ENCODE measurements at regions not wholly inside any gene's neighbourhood (a gene's known extent, or its start where the extent isn't known, plus 50 kb on each side); places are given as distances from the start of the nearest gene placed in this dataset.
"Not testable (repeated sequence)": the region's sequence is repeated elsewhere in the genome, so short reads cannot be mapped to it uniquely, and the experiment has no call there.

DNA sequence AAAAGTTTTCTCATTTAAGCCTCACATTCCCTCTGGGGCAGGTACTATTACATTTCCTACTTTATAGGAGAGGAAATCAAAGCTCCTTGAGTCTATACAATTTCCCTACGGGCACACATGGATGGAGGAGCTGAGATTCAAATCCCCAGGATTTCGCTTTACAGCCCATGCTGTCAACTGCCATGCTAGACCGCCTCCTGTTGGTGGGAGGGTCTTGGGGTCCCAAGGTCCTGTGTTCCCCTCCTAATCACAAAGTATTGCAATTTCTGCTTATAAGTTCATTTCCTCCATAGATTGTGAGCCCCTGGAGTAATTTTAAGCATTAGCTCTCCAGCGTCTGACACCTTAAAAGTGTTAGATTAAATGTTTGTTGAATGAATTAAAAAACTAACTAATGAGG is 95.9 kb upstream of the SMARCA2 start:
- Histone ChIP-seq H3K27me3 (ENCODE audit: control insufficient read depth in 2 of 2, insufficient read depth in 1 of 2, low read length in 1 of 2) (no peaks in the 10 kb centered on the region), H3K4me1 (ENCODE audit: control insufficient read depth in 2 of 2, insufficient read depth in 2 of 2, low read length in 2 of 2) (no peaks in the 10 kb centered on the region), H3K4me3 (ENCODE audit: low read length in 2 of 2) (no peak overlapping the region), H3K9me3 (ENCODE audit: control insufficient read depth in 2 of 2, insufficient read depth in 1 of 2, low read length in 1 of 2) (no peaks in the 10 kb centered on the region), H3K27ac (ENCODE audit: low read depth in 1 of 2, low read length in 1 of 2) (no peak overlapping the region), H3K36me3 (ENCODE audit: control insufficient read depth in 2 of 2, insufficient read depth in 2 of 2, low read length in 1 of 2) (no peaks in the 10 kb centered on the region)
- DNase-seq (ENCODE audit: low read depth in 6 of 9, low spot score in 9 of 9), result no peak
- 91% methylated on average over 4 of the region's 4 CpGs for WGBS

DNA sequence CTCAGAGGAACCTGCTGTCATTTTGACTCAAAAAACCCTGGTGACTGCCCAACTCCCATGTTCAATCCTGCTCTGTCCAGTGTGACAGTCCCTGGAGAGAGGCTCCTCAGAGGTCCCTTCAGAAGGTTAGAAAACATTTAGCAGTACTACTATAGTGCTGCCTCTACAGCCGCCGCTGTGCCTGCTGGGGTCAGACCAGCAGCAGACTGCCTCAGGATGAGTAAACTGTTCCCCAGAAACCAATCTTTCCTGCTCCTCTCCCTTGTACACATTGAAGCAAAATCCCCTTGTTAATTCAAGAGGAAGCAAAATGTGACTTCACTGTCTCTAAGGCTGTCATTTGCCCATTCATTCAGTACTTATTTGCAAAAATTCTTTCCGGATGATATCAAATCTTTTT is 94.8 kb upstream of the SMARCA2 start:
- Histone ChIP-seq H3K27me3 (ENCODE audit: control insufficient read depth in 2 of 2, insufficient read depth in 1 of 2, low read length in 1 of 2) (no peaks in the 10 kb centered on the region), H3K4me1 (ENCODE audit: control insufficient read depth in 2 of 2, insufficient read depth in 2 of 2, low read length in 2 of 2) (no peaks in the 10 kb centered on the region), H3K4me3 (ENCODE audit: low read length in 2 of 2) (no peak overlapping the region), H3K36me3 (ENCODE audit: control insufficient read depth in 2 of 2, insufficient read depth in 2 of 2, low read length in 1 of 2) (no peaks in the 10 kb centered on the region), H3K27ac (ENCODE audit: low read depth in 1 of 2, low read length in 1 of 2) (no peak overlapping the region), H3K9me3 (ENCODE audit: control insufficient read depth in 2 of 2, insufficient read depth in 1 of 2, low read length in 1 of 2) (no peaks in the 10 kb centered on the region)
- no peak for DNase-seq (ENCODE audit: low read depth in 6 of 9, low spot score in 9 of 9)
- 97% methylated on average over 3 of the region's 3 CpGs for WGBS

DNA sequence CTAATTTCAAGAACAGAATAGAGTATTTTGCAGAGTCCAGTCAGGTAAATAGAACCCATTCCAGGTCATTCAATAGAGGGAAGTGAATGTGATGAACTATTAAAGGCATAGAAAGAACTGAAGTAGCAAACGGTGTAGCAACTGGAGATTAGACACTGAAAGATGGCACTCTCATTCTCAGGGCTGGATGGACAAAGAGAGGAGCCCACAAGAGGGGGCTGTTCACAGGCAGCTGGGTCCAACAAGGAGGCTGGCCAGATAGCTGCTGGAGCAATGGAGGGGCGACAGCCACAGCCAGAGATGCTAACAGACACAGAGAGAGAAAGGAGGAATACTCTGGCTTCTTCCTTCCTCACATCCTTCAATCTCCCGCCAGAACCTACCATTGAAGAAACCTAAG is 93.1 kb upstream of the SMARCA2 start:
- Histone ChIP-seq H3K4me3 (ENCODE audit: low read length in 2 of 2) (no peak overlapping the region), H3K36me3 (ENCODE audit: control insufficient read depth in 2 of 2, insufficient read depth in 2 of 2, low read length in 1 of 2) (no peaks in the 10 kb centered on the region), H3K4me1 (ENCODE audit: control insufficient read depth in 2 of 2, insufficient read depth in 2 of 2, low read length in 2 of 2) (no peaks in the 10 kb centered on the region), H3K27me3 (ENCODE audit: control insufficient read depth in 2 of 2, insufficient read depth in 1 of 2, low read length in 1 of 2) (no peaks in the 10 kb centered on the region), H3K9me3 (ENCODE audit: control insufficient read depth in 2 of 2, insufficient read depth in 1 of 2, low read length in 1 of 2) (no peaks in the 10 kb centered on the region), H3K27ac (ENCODE audit: low read depth in 1 of 2, low read length in 1 of 2) (no peak overlapping the region)
- DNase-seq (ENCODE audit: low read depth in 6 of 9, low spot score in 9 of 9), result no peak
- WGBS, result 86% methylated on average over 3 of the region's 3 CpGs

DNA sequence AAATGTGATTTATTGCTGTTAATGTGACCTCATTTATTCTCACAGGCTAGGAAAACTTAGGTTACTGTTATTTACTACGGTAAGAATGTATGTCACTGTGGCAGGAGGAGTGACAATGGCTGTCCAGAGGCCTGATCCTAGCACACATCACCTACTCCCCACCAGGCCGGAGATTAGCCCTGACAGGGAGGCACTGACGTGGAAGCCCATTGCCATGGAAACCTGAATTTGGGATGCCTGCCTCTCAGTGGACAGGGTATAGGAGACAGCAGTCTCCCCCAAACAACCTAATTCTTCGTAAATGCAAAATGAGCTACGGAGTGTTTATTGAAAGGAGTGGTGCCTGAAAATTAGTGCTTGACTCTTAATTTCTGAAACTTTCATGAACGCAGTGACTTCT is 87.6 kb upstream of the SMARCA2 start:
- Histone ChIP-seq H3K4me3 (ENCODE audit: low read length in 2 of 2) (no peak overlapping the region), H3K27me3 (ENCODE audit: control insufficient read depth in 2 of 2, insufficient read depth in 1 of 2, low read length in 1 of 2) (no peaks in the 10 kb centered on the region), H3K9me3 (ENCODE audit: control insufficient read depth in 2 of 2, insufficient read depth in 1 of 2, low read length in 1 of 2) (no peaks in the 10 kb centered on the region), H3K27ac (ENCODE audit: low read depth in 1 of 2, low read length in 1 of 2) (no peak overlapping the region), H3K36me3 (ENCODE audit: control insufficient read depth in 2 of 2, insufficient read depth in 2 of 2, low read length in 1 of 2) (no peaks in the 10 kb centered on the region), H3K4me1 (ENCODE audit: control insufficient read depth in 2 of 2, insufficient read depth in 2 of 2, low read length in 2 of 2) (no peaks in the 10 kb centered on the region)
- DNase-seq (ENCODE audit: low read depth in 6 of 9, low spot score in 9 of 9), result no peak
- 94% methylated on average over 6 of the region's 6 CpGs for WGBS

DNA sequence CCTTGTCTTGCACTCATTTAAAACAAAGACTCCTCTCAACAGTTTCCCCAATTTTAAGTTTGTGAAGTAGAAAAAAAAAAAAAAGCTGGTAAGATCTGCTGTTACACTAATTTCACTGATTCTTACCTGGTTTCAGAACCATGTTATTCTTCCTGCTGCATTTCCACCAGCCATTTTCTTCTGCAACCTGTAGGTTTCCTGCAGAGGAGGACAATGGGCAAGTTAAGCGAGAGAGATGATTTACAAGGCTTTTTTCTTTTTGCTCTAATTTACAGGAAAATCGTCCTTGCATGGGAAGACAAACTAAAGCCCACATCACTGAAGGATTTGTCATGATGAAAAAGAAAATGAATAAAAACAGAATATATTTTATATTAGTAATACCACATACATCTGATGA is 86.0 kb upstream of the SMARCA2 start:
- no peak overlapping the region for H3K27ac ChIP-seq (ENCODE audit: low read depth in 1 of 2, low read length in 1 of 2)
- no peak overlapping the region for H3K4me3 ChIP-seq (ENCODE audit: low read length in 2 of 2)
- no peaks in the 10 kb centered on the region for H3K27me3 ChIP-seq (ENCODE audit: control insufficient read depth in 2 of 2, insufficient read depth in 1 of 2, low read length in 1 of 2)
- no peaks in the 10 kb centered on the region for H3K36me3 ChIP-seq (ENCODE audit: control insufficient read depth in 2 of 2, insufficient read depth in 2 of 2, low read length in 1 of 2)
- H3K4me1 ChIP-seq (ENCODE audit: control insufficient read depth in 2 of 2, insufficient read depth in 2 of 2, low read length in 2 of 2), result no peaks in the 10 kb centered on the region
- no peak for DNase-seq (ENCODE audit: low read depth in 6 of 9, low spot score in 9 of 9)
- 80% methylated on average over 2 of the region's 2 CpGs for WGBS
- no peaks in the 10 kb centered on the region for H3K9me3 ChIP-seq (ENCODE audit: control insufficient read depth in 2 of 2, insufficient read depth in 1 of 2, low read length in 1 of 2)

DNA sequence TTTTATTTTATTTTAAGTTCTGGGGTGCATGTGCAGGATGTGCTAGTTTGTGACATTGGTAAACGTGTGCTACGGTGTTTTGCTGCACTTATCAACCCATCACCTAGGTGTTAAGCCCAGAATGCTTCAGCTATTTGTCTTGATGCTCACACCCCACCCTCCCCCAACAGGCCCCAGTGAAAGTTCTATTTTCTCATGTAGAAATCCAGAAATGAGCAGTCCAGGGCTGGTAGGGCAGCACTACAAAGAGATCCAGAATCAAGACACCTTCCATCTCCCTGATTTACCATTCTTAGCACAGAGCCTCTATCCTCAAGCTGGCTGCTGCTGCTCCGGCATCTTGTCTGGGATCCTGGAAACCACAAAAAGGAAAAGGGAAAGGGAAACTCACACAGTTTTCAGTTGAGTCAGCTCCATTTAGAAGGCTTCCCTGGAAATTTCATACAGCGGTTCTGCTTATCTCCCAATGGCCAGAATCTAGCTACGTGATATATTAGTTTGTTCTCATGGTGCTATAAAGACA is 85.4 kb upstream of the SMARCA2 start:
- no peaks in the 10 kb centered on the region for H3K9me3 ChIP-seq (ENCODE audit: control insufficient read depth in 2 of 2, insufficient read depth in 1 of 2, low read length in 1 of 2)
- no peak overlapping the region for H3K4me3 ChIP-seq (ENCODE audit: low read length in 2 of 2)
- H3K4me1 ChIP-seq (ENCODE audit: control insufficient read depth in 2 of 2, insufficient read depth in 2 of 2, low read length in 2 of 2), result no peaks in the 10 kb centered on the region
- no peak overlapping the region for H3K27ac ChIP-seq (ENCODE audit: low read depth in 1 of 2, low read length in 1 of 2)
- no peaks in the 10 kb centered on the region for H3K36me3 ChIP-seq (ENCODE audit: control insufficient read depth in 2 of 2, insufficient read depth in 2 of 2, low read length in 1 of 2)
- 86% methylated on average over 5 of the region's 5 CpGs for WGBS
- DNase-seq (ENCODE audit: low read depth in 6 of 9, low spot score in 9 of 9), result no peak
- no peaks in the 10 kb centered on the region for H3K27me3 ChIP-seq (ENCODE audit: control insufficient read depth in 2 of 2, insufficient read depth in 1 of 2, low read length in 1 of 2)

DNA sequence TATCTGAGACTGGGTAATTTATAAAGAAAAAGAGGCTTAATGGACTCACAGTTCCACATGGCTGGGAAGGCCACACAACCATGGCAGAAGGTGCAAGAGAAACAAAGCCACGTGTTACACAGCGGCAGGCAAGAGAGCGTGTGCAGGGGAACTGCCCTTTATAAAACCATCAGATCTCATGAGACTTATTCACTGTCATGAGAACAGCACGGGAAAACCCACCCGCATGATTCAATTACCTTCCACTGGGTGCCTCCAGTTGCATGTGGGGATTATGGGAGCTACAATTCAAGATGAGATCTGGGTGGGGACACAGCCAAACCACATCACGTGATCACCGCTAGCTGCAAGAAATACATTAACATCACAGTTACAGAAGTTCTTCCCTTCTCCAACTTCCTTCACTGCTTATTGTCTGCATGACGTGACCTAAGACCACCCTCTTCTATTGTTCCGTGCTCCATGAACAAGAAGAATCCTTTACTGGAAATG is 84.9 kb upstream of the SMARCA2 start:
- DNase-seq (ENCODE audit: low read depth in 6 of 9, low spot score in 9 of 9); H3K36me3 ChIP-seq (ENCODE audit: control insufficient read depth in 2 of 2, insufficient read depth in 2 of 2, low read length in 1 of 2); H3K27ac ChIP-seq (ENCODE audit: low read depth in 1 of 2, low read length in 1 of 2); H3K27me3 ChIP-seq (ENCODE audit: control insufficient read depth in 2 of 2, insufficient read depth in 1 of 2, low read length in 1 of 2); H3K4me1 ChIP-seq (ENCODE audit: control insufficient read depth in 2 of 2, insufficient read depth in 2 of 2, low read length in 2 of 2); H3K4me3 ChIP-seq (ENCODE audit: low read length in 2 of 2); H3K9me3 ChIP-seq (ENCODE audit: control insufficient read depth in 2 of 2, insufficient read depth in 1 of 2, low read length in 1 of 2): not testable (repeated sequence)
- WGBS, result 90% methylated on average over 9 of the region's 9 CpGs

DNA sequence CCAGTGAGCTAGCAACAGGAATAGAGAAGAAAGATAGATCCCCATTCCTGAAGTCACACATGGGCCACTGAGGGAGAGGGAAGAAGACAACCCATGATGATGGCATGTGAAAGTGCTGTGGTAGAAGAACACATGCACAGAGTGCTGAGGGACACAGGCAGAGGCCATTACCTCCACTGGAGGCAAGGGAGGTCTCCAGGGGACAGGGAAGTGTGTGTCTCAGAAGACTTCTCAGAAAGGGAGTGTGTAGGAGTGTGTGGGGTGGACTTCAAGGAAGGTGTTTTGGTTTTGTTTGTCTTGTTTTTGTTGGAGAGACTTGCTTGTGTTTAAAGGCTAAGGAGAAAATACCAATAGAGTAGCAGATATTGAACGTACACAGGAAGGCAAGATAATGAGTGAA is 77.0 kb upstream of the SMARCA2 start:
- WGBS, result 100% methylated on average over 1 of the region's 1 CpG
- no peak for DNase-seq (ENCODE audit: low read depth in 6 of 9, low spot score in 9 of 9)
- H3K9me3 ChIP-seq (ENCODE audit: control insufficient read depth in 2 of 2, insufficient read depth in 1 of 2, low read length in 1 of 2), result no peaks in the 10 kb centered on the region
- no peak overlapping the region for H3K27ac ChIP-seq (ENCODE audit: low read depth in 1 of 2, low read length in 1 of 2)
- no peak overlapping the region for H3K4me3 ChIP-seq (ENCODE audit: low read length in 2 of 2)
- H3K27me3 ChIP-seq (ENCODE audit: control insufficient read depth in 2 of 2, insufficient read depth in 1 of 2, low read length in 1 of 2), result no peaks in the 10 kb centered on the region
- H3K4me1 ChIP-seq (ENCODE audit: control insufficient read depth in 2 of 2, insufficient read depth in 2 of 2, low read length in 2 of 2), result no peaks in the 10 kb centered on the region
- H3K36me3 ChIP-seq (ENCODE audit: control insufficient read depth in 2 of 2, insufficient read depth in 2 of 2, low read length in 1 of 2), result no peaks in the 10 kb centered on the region

DNA sequence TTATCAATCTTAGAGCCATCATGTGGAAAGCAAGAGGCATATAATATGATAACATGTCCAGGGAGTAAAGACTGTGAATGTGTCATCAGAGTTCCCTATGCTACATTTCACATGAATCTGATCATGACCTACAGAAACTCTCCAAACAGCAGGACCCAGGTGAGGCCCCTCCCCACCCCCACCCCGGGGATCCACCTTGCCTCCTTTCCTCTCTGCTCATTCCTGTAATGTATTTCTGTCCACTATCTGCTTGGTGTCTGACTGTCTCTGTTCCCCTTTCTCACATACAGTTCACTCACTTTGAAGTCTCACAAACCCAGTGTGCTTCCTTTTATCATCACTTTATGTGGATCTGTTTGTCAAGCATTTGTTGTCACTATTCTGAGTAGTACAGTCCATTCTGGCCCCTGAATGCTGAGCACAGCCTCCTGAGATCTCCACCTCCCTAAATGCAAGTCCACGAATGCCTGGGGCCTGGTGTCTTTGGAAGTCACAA is 76.4 kb upstream of the SMARCA2 start:
- Histone ChIP-seq H3K27me3 (ENCODE audit: control insufficient read depth in 2 of 2, insufficient read depth in 1 of 2, low read length in 1 of 2) (no peaks in the 10 kb centered on the region), H3K4me3 (ENCODE audit: low read length in 2 of 2) (no peak overlapping the region), H3K4me1 (ENCODE audit: control insufficient read depth in 2 of 2, insufficient read depth in 2 of 2, low read length in 2 of 2) (no peaks in the 10 kb centered on the region), H3K9me3 (ENCODE audit: control insufficient read depth in 2 of 2, insufficient read depth in 1 of 2, low read length in 1 of 2) (no peaks in the 10 kb centered on the region), H3K36me3 (ENCODE audit: control insufficient read depth in 2 of 2, insufficient read depth in 2 of 2, low read length in 1 of 2) (no peaks in the 10 kb centered on the region), H3K27ac (ENCODE audit: low read depth in 1 of 2, low read length in 1 of 2) (no peak overlapping the region)
- no peak for DNase-seq (ENCODE audit: low read depth in 6 of 9, low spot score in 9 of 9)
- WGBS, result 93% methylated on average over 2 of the region's 2 CpGs

DNA sequence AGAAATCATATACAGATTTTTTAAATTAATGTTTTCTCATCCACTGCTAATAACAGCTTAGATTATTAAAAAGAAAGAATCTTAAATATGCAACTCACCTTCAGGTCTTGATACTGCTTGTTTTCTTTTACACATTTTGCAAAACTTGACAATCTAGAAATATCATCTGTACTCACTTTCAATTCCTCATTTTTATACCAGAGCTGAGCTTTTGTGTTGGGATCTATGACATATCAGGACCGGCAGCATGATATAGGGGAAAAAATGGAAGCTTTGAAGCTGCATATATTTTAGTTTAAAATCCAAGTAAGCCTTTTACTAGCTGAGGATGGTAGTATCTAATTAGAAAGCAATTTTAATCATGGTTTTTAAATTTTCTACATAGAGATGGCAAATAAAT is 75.7 kb upstream of the SMARCA2 start:
- WGBS, result 91% methylated on average over 1 of the region's 1 CpG
- DNase-seq (ENCODE audit: low read depth in 6 of 9, low spot score in 9 of 9), result no peak

More for the DNA sequence above, 75.7 kb upstream of the SMARCA2 start:
- Histone ChIP-seq H3K27ac (ENCODE audit: low read depth in 1 of 2, low read length in 1 of 2) (no peak overlapping the region), H3K4me1 (ENCODE audit: control insufficient read depth in 2 of 2, insufficient read depth in 2 of 2, low read length in 2 of 2) (no peaks in the 10 kb centered on the region), H3K4me3 (ENCODE audit: low read length in 2 of 2) (no peak overlapping the region), H3K9me3 (ENCODE audit: control insufficient read depth in 2 of 2, insufficient read depth in 1 of 2, low read length in 1 of 2) (no peaks in the 10 kb centered on the region), H3K27me3 (ENCODE audit: control insufficient read depth in 2 of 2, insufficient read depth in 1 of 2, low read length in 1 of 2) (no peaks in the 10 kb centered on the region), H3K36me3 (ENCODE audit: control insufficient read depth in 2 of 2, insufficient read depth in 2 of 2, low read length in 1 of 2) (no peaks in the 10 kb centered on the region)

Data from thymus (tissue), 11 donors.